ENCODE measurements at regions not wholly inside any gene's neighbourhood (a gene's known extent, or its start where the extent isn't known, plus 50 kb on each side); places are given as distances from the start of the nearest gene placed in this dataset.

DNA sequence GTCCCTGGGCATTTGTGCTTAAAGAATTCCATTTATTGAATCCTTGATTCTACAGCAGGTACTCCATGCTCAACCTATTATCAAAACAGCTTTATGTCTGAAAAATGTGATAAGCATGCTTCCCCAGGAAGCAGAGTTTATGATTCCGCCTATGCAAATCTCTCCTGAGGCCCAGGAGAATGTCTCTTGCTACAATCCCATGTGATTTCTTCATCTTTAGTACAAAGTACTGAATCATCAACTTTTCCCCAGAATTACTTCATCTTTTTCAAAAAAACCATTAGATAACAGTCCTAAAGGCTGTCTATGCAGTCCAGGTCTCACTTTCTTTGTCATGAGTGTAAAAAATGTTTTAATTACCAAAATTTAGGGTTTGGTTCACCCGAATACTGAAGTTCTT lies 130.2 kb upstream of the ADAMTSL1 start:
- ATAC-seq: no peak
- intact Hi-C loops (cut with DNase I): no loop called here

DNA sequence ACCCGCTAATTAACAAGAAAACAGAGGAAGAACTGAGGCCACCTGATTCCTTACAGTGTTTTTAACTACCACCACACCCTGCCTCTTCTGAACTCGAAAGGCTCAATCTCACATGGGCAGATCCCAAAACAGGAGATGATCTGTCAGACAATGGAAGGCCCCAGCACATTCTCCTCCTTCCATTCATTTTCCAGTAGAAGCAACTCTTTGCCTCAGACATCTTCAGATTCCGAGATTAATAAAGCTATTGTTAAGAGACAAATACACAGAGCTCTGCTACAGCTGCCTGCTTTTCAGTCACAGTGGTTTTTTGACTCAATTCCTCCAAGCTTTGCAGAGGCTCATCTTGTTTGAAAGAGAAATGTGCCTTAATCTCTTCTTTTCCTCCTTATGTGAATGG lies 127.2 kb upstream of the ADAMTSL1 start:
- no peak for DNase-seq
- Histone ChIP-seq H3K4me1 (no peaks in the 10 kb centered on the region), H3K27ac (no peak overlapping the region), H3K4me3 (no peak overlapping the region), H3K36me3 (no peaks in the 10 kb centered on the region), H3K27me3 (no peaks in the 10 kb centered on the region), H3K9me3 (no peaks in the 10 kb centered on the region)
- no peak for ATAC-seq
- TF ChIP-seq, protein P1, sequence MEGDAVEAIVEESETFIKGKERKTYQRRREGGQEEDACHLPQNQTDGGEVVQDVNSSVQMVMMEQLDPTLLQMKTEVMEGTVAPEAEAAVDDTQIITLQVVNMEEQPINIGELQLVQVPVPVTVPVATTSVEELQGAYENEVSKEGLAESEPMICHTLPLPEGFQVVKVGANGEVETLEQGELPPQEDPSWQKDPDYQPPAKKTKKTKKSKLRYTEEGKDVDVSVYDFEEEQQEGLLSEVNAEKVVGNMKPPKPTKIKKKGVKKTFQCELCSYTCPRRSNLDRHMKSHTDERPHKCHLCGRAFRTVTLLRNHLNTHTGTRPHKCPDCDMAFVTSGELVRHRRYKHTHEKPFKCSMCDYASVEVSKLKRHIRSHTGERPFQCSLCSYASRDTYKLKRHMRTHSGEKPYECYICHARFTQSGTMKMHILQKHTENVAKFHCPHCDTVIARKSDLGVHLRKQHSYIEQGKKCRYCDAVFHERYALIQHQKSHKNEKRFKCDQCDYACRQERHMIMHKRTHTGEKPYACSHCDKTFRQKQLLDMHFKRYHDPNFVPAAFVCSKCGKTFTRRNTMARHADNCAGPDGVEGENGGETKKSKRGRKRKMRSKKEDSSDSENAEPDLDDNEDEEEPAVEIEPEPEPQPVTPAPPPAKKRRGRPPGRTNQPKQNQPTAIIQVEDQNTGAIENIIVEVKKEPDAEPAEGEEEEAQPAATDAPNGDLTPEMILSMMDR (IDR thresholded peaks at IDR 0.05): no peak
- intact Hi-C loops (cut with DNase I): no loop called here

More for the DNA sequence above, 130.2 kb upstream of the ADAMTSL1 start:
- H3K27ac ChIP-seq: no peak overlapping the region
- H3K4me1 ChIP-seq: no peaks in the 10 kb centered on the region
- H3K27me3 ChIP-seq: no peaks in the 10 kb centered on the region
- no peak overlapping the region for H3K4me3 ChIP-seq
- no peaks in the 10 kb centered on the region for H3K36me3 ChIP-seq
- DNase-seq: no peak
- H3K9me3 ChIP-seq: no peaks in the 10 kb centered on the region
- TF ChIP-seq, protein P1 (IDR thresholded peaks at IDR 0.05): no peak

DNA sequence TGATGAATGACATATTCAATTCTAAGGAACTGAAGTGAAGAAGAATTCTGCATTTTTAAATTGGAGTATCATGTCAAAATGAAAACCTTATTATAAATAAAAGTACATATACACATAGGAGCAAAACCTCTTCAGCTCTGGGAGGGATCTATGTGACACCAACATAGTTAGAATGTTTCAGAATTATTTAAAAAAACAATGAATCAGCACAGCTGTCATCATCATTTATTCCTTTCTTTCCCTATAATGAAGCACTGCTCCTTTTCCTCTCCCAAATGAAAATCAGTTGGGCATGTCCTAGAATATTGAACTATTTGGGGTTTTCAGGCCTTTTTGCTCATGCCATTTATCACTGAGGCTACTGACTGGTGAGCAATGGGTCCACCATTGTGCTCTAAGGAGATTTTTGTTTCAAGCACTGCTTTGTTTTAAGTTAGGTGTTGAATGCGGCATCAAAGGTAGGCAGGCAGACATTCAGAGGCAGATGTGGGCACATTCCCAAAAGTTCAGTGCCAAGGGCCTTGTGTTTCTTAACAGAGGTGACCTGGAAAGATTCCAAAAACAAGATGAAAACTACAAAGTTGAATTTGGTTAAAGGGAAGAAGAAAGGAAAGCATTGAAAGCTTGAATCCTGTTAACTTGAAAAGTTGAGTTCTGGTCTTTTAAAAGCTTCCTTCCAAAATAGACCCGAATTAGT lies 126.4 kb upstream of the ADAMTSL1 start:
- intact Hi-C loops (cut with DNase I): no loop called here
- H3K4me1 ChIP-seq: no peaks in the 10 kb centered on the region
- ATAC-seq (no peak), DNase-seq (no peak)
- H3K27me3 ChIP-seq: no peaks in the 10 kb centered on the region
- H3K27ac ChIP-seq: no peak overlapping the region
- no peaks in the 10 kb centered on the region for H3K9me3 ChIP-seq
- no peak overlapping the region for H3K4me3 ChIP-seq
- TF ChIP-seq, protein P1 (IDR thresholded peaks at IDR 0.05): no peak
- H3K36me3 ChIP-seq: no peaks in the 10 kb centered on the region

DNA sequence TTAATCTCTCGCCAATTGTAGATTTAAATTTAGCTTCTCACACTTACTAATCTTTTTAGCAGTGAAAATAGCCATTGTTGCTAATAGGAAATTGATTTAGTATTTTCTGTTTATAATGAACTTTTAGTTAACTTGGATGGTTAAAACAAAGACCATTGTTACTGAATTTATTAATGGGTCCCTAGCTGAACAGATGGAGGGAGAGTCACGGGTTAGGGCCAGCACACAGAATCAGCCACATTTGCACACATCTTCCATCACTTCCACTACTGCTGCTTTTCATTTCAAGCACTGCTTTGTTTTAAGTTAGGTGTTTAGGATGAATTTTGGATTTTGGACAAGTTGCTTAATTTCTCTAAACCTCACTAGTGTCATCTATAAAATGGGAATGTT lies 125.9 kb upstream of the ADAMTSL1 start:
- H3K27ac ChIP-seq: no peak overlapping the region
- H3K9me3 ChIP-seq: no peaks in the 10 kb centered on the region
- intact Hi-C loops (cut with DNase I): no loop called here
- DNase-seq (no peak), ATAC-seq (no peak)
- no peak overlapping the region for H3K4me3 ChIP-seq
- TF ChIP-seq, protein P1 (IDR thresholded peaks at IDR 0.05): no peak
- H3K36me3 ChIP-seq: no peaks in the 10 kb centered on the region
- no peaks in the 10 kb centered on the region for H3K27me3 ChIP-seq
- no peaks in the 10 kb centered on the region for H3K4me1 ChIP-seq

DNA sequence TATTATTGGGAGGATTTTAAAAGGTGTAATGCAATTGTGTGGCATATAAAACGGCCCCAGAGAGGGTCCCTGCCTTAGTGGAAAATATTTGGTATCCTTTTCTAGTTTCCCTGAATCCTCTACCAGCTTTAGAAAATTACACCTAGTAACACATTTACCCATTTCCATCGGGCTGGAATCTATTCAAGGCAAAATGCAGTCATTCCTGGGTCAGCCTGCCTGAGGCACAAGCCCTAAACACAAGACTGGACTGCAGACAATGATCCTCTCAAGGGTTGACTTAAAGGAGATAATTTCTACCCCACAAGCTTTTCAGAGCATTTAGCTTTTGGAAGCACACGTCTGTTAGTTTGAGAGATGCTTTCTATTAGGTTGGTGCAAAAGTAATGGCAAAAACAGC lies 124.4 kb upstream of the ADAMTSL1 start:
- Histone ChIP-seq H3K27ac (no peak overlapping the region), H3K9me3 (no peaks in the 10 kb centered on the region), H3K4me1 (no peaks in the 10 kb centered on the region), H3K27me3 (no peaks in the 10 kb centered on the region), H3K36me3 (no peaks in the 10 kb centered on the region), H3K4me3 (no peak overlapping the region)
- DNase-seq (no peak), ATAC-seq (no peak)
- TF ChIP-seq, protein P1 (IDR thresholded peaks at IDR 0.05): no peak
- intact Hi-C loops (cut with DNase I): no loop called here

Data from left lung (tissue), 4 donors.